OCI-LY7 (cell line): ENCODE measurements at regions not wholly inside any gene's neighbourhood (a gene's known extent, or its start where the extent isn't known, plus 50 kb on each side); places are given as distances from the start of the nearest gene placed in this dataset.

Experiments used
- EZH2phosphoT487 ChIP-seq: fragments of 200-600 bp; sonication (generic); IDR thresholded peaks from 2 replicates; pipeline ENCODE4 v1.6.1; 2018; ENCODE audit warnings: low read depth, borderline replicate concordance, mild to moderate bottlenecking, mixed run types, antibody characterized with exemption, low read length, moderate library complexity, mixed read lengths
- TF ChIP-seq, protein P1 (sequence below): fragments of 200-600 bp; sonication (generic); conservative IDR thresholded peaks from 2 replicates; pipeline ENCODE4 v1.5.1; 2014; ENCODE audit warnings: mild to moderate bottlenecking, antibody characterized with exemption, low read length, moderate library complexity, mixed read lengths

DNA sequence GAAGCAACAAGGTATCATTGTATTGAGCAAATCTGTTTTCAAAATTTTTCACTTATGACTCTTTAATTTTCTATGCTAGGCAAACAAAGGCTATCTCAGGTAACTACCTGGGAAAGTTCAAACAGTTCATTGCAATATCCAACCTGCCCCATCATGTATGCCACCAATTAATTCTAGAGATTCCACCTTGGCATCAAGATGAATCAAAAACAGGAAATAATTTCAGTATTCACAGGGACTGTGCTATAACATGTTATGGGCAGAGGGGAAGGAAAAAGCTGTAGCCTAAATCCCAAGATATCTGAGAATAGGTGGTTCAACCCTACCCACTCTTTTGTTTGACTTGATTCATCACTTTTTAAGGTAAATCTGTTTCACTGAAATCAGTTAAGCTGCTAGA, 67.5 kb upstream of the SH3GLB1 start:
- TF ChIP-seq, protein P1, sequence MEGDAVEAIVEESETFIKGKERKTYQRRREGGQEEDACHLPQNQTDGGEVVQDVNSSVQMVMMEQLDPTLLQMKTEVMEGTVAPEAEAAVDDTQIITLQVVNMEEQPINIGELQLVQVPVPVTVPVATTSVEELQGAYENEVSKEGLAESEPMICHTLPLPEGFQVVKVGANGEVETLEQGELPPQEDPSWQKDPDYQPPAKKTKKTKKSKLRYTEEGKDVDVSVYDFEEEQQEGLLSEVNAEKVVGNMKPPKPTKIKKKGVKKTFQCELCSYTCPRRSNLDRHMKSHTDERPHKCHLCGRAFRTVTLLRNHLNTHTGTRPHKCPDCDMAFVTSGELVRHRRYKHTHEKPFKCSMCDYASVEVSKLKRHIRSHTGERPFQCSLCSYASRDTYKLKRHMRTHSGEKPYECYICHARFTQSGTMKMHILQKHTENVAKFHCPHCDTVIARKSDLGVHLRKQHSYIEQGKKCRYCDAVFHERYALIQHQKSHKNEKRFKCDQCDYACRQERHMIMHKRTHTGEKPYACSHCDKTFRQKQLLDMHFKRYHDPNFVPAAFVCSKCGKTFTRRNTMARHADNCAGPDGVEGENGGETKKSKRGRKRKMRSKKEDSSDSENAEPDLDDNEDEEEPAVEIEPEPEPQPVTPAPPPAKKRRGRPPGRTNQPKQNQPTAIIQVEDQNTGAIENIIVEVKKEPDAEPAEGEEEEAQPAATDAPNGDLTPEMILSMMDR: no peak
- TF ChIP-seq EZH2phosphoT487: no peak
